ENCODE measurements at regions not wholly inside any gene's neighbourhood (a gene's known extent, or its start where the extent isn't known, plus 50 kb on each side); places are given as distances from the start of the nearest gene placed in this dataset.
"Not testable (repeated sequence)": the region's sequence is repeated elsewhere in the genome, so short reads cannot be mapped to it uniquely, and the experiment has no call there.

DNA sequence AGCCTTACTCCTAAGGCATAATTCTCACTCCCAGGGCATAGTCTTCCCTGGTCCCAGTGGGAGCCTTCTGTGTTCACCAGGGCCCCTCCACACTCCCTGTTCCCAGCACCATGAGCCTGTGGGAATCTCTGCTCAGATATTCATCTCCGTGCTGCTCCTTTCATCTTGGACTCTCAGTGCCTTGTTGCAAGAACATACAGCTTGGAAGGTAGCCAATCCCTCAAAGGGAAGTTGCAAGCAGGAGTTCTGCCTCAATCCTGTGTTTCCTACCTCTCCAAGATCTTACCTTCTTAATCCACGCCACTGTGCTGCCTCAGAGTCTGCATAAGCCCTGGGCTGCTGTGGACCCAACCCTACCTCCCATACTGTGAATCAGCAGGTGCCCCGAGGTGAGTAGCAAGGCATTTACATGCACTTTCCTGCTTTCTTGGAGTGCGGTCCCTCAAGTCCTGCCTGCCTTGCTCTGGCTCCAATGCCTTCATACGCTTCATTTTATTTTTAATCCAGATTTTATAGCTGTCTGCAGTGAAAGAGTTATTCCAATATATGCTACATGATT is 413.8 kb upstream of the RAB6C start:
- no TSS peak for BruUV-seq (replicated peaks)
- Mint-ChIP-seq H3K36me3 (ENCODE audit: insufficient read depth, unreplicated experiment) (no peaks in the 10 kb centered on the region), H3K4me1 (ENCODE audit: low read depth, unreplicated experiment) (no peaks in the 10 kb centered on the region), H3K27ac (ENCODE audit: unreplicated experiment) (no peak overlapping the region), H3K27me3 (ENCODE audit: insufficient read depth, unreplicated experiment) (peaks cover 12% of the 10 kb centered on the region), H3K9me3 (ENCODE audit: unreplicated experiment) (peaks cover 11% of the 10 kb centered on the region), H3K4me3 (ENCODE audit: unreplicated experiment) (no peak overlapping the region)
- H3K27me3 ChIP-seq (replicated peaks; ENCODE audit: control insufficient read depth, insufficient read depth, low read length): no peaks in the 10 kb centered on the region
- ChIA-PET POLR2A (no interaction called here), CTCF (no interaction called here)
- 0 out of 2 replicates have a peak, but pooled peaks cover under 1% of the 10 kb centered on the region for H3K9me3 ChIP-seq
- no peaks in the 10 kb centered on the region for H3K36me3 ChIP-seq (ENCODE audit: control insufficient read depth, insufficient read depth, low read length)
- intact Hi-C loops (cut with micrococcal nuclease; ENCODE audit: unreplicated experiment): no loop called here
- no peak for DNase-seq
- H3K4me3 ChIP-seq (ENCODE audit: low read depth, low read length): no peak overlapping the region
- TF ChIP-seq, protein P1, sequence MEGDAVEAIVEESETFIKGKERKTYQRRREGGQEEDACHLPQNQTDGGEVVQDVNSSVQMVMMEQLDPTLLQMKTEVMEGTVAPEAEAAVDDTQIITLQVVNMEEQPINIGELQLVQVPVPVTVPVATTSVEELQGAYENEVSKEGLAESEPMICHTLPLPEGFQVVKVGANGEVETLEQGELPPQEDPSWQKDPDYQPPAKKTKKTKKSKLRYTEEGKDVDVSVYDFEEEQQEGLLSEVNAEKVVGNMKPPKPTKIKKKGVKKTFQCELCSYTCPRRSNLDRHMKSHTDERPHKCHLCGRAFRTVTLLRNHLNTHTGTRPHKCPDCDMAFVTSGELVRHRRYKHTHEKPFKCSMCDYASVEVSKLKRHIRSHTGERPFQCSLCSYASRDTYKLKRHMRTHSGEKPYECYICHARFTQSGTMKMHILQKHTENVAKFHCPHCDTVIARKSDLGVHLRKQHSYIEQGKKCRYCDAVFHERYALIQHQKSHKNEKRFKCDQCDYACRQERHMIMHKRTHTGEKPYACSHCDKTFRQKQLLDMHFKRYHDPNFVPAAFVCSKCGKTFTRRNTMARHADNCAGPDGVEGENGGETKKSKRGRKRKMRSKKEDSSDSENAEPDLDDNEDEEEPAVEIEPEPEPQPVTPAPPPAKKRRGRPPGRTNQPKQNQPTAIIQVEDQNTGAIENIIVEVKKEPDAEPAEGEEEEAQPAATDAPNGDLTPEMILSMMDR (IDR thresholded peaks at IDR 0.05; ENCODE audit: insufficient read depth in 1 of 2, low read depth in 1 of 2, low read length in 1 of 2, severe bottlenecking in 1 of 2, unreplicated experiment in 1 of 2): no peak
- H3K4me1 ChIP-seq: no peaks in the 10 kb centered on the region

DNA sequence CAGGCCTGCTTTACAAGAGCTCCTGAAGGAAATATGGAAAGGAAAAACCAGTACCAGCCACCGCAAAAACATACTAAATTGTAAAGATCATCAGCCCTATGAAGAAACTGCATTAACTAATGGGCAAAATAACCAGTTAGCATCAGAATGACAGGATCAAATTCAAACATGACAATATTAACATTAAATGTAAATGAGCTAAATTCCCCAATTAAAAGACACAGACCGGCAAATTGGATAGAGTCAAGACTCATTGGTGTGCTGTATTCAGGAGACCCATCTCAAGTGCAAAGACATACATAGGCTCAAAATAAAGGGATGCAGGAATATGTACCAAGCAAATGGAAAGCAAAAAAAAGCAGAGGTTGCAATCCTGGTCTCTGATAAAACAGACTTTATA is 408.7 kb upstream of the RAB6C start:
- CTCF ChIA-PET; intact Hi-C loops (cut with micrococcal nuclease; ENCODE audit: unreplicated experiment); H3K4me3 ChIP-seq (ENCODE audit: low read depth, low read length); BruUV-seq (replicated peaks); H3K4me3 Mint-ChIP-seq (ENCODE audit: unreplicated experiment); DNase-seq; H3K36me3 Mint-ChIP-seq (ENCODE audit: insufficient read depth, unreplicated experiment); H3K4me1 Mint-ChIP-seq (ENCODE audit: low read depth, unreplicated experiment); H3K36me3 ChIP-seq (ENCODE audit: control insufficient read depth, insufficient read depth, low read length); H3K4me1 ChIP-seq; H3K27ac Mint-ChIP-seq (ENCODE audit: unreplicated experiment); H3K9me3 ChIP-seq; POLR2A ChIA-PET; H3K27me3 Mint-ChIP-seq (ENCODE audit: insufficient read depth, unreplicated experiment); H3K27me3 ChIP-seq (replicated peaks; ENCODE audit: control insufficient read depth, insufficient read depth, low read length): not testable (repeated sequence)
- peaks cover 30% of the 10 kb centered on the region for H3K9me3 Mint-ChIP-seq (ENCODE audit: unreplicated experiment)

DNA sequence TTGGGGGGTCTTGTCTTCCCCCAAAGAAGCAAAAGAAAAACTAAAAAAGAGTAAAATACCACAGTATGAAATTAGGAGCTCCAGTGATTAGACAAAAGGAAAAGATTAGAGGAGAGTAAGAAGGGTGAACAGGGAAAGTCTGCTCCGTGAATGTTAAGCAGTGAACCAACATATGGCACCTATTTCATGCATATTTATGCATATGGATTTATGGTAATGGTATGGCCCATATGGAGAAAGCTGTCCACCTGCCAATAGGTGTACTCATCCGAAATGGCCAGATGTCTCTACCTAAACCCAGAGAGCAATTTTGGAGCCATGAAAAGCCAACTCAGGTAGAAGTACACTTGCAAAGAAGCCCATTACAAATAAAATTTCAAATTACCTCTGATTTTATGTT is 404.0 kb upstream of the RAB6C start:
- H3K4me1 ChIP-seq: no peaks in the 10 kb centered on the region
- Mint-ChIP-seq H3K36me3 (ENCODE audit: insufficient read depth, unreplicated experiment) (no peaks in the 10 kb centered on the region), H3K4me3 (ENCODE audit: unreplicated experiment) (no peak overlapping the region), H3K9me3 (ENCODE audit: unreplicated experiment) (peaks cover 21% of the 10 kb centered on the region), H3K4me1 (ENCODE audit: low read depth, unreplicated experiment) (no peaks in the 10 kb centered on the region), H3K27me3 (ENCODE audit: insufficient read depth, unreplicated experiment) (peaks cover 3% of the 10 kb centered on the region), H3K27ac (ENCODE audit: unreplicated experiment) (no peak overlapping the region)
- TF ChIP-seq, protein P1 (IDR thresholded peaks at IDR 0.05; ENCODE audit: insufficient read depth in 1 of 2, low read depth in 1 of 2, low read length in 1 of 2, severe bottlenecking in 1 of 2, unreplicated experiment in 1 of 2): no peak
- ChIA-PET CTCF (no interaction called here), POLR2A (no interaction called here)
- no peak for DNase-seq
- H3K4me3 ChIP-seq (ENCODE audit: low read depth, low read length): no peak overlapping the region
- no peaks in the 10 kb centered on the region for H3K36me3 ChIP-seq (ENCODE audit: control insufficient read depth, insufficient read depth, low read length)
- H3K27me3 ChIP-seq (replicated peaks; ENCODE audit: control insufficient read depth, insufficient read depth, low read length): no peaks in the 10 kb centered on the region
- 0 out of 2 replicates have a peak, but pooled peaks cover 3% of the 10 kb centered on the region for H3K9me3 ChIP-seq
- BruUV-seq (replicated peaks): no TSS peak
- intact Hi-C loops (cut with micrococcal nuclease; ENCODE audit: unreplicated experiment): no loop called here

DNA sequence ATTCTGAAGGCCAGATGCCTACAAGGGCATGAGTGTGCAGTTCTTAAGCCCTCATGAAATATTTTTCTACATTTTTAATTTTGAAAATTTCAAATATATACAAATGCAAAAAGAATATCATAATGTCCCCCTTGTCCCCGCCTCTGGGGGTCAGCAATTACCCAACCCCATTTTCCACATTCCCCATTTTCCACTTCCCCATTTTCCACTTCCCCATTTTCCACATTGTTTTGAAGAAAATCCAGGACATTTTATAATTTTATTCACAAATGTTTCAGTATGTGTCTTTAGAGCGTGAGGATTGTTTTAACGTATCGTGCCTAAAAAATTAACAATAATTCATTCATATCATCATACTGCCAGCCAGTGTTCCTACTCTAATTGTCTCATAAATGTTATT is 403.6 kb upstream of the RAB6C start:
- no peaks in the 10 kb centered on the region for H3K4me1 ChIP-seq
- H3K27ac Mint-ChIP-seq (ENCODE audit: unreplicated experiment): no peak overlapping the region
- TF ChIP-seq, protein P1 (IDR thresholded peaks at IDR 0.05; ENCODE audit: insufficient read depth in 1 of 2, low read depth in 1 of 2, low read length in 1 of 2, severe bottlenecking in 1 of 2, unreplicated experiment in 1 of 2): no peak
- H3K27me3 Mint-ChIP-seq (ENCODE audit: insufficient read depth, unreplicated experiment): peaks cover 3% of the 10 kb centered on the region
- H3K4me3 Mint-ChIP-seq (ENCODE audit: unreplicated experiment): no peak overlapping the region
- no peak overlapping the region for H3K4me3 ChIP-seq (ENCODE audit: low read depth, low read length)
- DNase-seq: no peak
- peaks cover 17% of the 10 kb centered on the region for H3K9me3 Mint-ChIP-seq (ENCODE audit: unreplicated experiment)
- intact Hi-C loops (cut with micrococcal nuclease; ENCODE audit: unreplicated experiment): no loop called here
- CTCF ChIA-PET: no interaction called here
- H3K9me3 ChIP-seq: no peaks in the 10 kb centered on the region
- no TSS peak for BruUV-seq (replicated peaks)
- no peaks in the 10 kb centered on the region for H3K36me3 Mint-ChIP-seq (ENCODE audit: insufficient read depth, unreplicated experiment)
- POLR2A ChIA-PET: no interaction called here
- no peaks in the 10 kb centered on the region for H3K27me3 ChIP-seq (replicated peaks; ENCODE audit: control insufficient read depth, insufficient read depth, low read length)
- no peaks in the 10 kb centered on the region for H3K36me3 ChIP-seq (ENCODE audit: control insufficient read depth, insufficient read depth, low read length)
- no peaks in the 10 kb centered on the region for H3K4me1 Mint-ChIP-seq (ENCODE audit: low read depth, unreplicated experiment)

All from Caco-2 (cell line).